GM10248 (cell line): ENCODE measurements at regions not wholly inside any gene's neighbourhood (a gene's known extent, or its start where the extent isn't known, plus 50 kb on each side); places are given as distances from the start of the nearest gene placed in this dataset.

Experiments
- CTCF ChIA-PET: fragments of 300-600 bp; sonication (Branson Sonifier 250); formaldehyde crosslinking; extraction: SDS; loops from one replicate; lab custom pipeline; 2021; ENCODE audit warnings: antibody characterized with exemption; lab: Yijun Ruan, JAX
- POLR2A ChIA-PET: fragments of 350-650 bp; sonication (Branson Sonifier 250); formaldehyde crosslinking; extraction: SDS; loops from one replicate; lab custom pipeline; 2020; ENCODE audit warnings: antibody characterized with exemption; lab: Yijun Ruan, JAX
- DNase-seq: peaks from one replicate; pipeline ENCODE4 v3.0.0; 2012; ENCODE audit errors: extremely low spot score
- TF ChIP-seq, protein P1 (sequence below): IDR thresholded peaks from 2 replicates; pipeline ENCODE4 v1.5.1; 2012; ENCODE audit warnings: mild to moderate bottlenecking, low read depth; ENCODE audit errors: extremely low read depth, missing control alignments, control extremely low read depth

DNA sequence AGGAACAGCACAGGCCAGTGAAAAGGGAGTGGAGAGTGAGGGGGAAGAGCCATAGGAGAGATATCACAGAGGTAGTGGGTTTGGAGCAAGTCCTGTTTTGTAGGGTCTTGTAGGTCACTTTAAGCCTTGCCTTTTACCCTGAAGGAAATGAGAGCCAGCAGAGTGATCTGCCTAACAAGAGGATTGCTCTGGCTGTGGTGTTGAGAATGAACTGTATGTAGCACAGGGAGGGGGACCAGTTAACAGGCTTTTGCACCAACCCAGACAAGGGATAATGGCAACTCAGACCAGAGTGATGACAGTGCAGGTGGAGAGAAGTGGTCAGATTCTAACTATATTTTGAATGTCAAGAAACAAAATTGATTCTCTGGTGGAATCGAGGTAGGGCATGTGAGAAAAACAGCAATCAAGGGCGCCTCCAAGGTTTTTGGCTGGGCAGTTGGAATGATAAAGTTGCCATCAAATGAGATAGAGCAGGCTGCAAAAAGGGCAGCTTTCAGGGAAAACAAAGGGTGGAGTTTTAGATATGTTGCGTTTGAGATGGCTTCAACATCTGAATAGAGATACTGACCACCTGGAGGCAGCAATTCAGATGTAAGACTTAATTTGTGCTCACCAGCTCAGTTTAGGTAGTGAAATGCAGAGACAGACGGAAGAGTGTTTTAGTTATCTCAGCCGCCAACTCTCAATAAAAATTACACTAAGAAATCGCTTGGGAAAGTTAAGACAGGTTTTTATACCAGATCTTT lies 134.4 kb upstream of the BTBD3 start:
- no peak for DNase-seq
- TF ChIP-seq, protein P1, sequence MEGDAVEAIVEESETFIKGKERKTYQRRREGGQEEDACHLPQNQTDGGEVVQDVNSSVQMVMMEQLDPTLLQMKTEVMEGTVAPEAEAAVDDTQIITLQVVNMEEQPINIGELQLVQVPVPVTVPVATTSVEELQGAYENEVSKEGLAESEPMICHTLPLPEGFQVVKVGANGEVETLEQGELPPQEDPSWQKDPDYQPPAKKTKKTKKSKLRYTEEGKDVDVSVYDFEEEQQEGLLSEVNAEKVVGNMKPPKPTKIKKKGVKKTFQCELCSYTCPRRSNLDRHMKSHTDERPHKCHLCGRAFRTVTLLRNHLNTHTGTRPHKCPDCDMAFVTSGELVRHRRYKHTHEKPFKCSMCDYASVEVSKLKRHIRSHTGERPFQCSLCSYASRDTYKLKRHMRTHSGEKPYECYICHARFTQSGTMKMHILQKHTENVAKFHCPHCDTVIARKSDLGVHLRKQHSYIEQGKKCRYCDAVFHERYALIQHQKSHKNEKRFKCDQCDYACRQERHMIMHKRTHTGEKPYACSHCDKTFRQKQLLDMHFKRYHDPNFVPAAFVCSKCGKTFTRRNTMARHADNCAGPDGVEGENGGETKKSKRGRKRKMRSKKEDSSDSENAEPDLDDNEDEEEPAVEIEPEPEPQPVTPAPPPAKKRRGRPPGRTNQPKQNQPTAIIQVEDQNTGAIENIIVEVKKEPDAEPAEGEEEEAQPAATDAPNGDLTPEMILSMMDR = no peak
- POLR2A ChIA-PET = no interaction called here
- CTCF ChIA-PET = interaction anchor here (2.1 kb wide), 1 partner anchor 16 kb away, joined by 5 read pairs; no protein-coding TSS in a partner anchor

- POLR2A ChIA-PET = no interaction called here
- TF ChIP-seq, protein P1 = no peak
- no peak for DNase-seq
- CTCF ChIA-PET = no interaction called here
Measured at GRCh38 chr20:11785885-11786507, 131.7 kb upstream of the BTBD3 start.

DNA sequence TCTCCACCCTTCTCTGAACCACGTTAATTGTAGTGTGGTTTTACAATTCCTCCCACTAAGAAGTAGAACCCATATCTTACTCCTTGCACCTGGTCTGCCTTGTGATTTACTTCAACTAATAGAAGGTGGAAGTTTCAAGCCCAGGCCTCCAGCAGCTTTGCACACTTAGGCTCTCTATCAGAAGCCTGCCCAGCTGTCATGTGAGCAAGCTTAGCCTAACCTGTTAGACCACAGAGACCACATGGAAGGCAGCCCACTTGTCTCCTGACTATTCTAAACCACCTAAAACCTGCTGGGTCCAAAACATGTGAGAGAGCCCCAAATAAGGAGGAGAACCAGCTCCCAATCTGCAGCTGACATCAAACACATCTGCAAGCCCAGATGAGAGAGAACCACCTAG lies 127.6 kb upstream of the BTBD3 start:
- TF ChIP-seq, protein P1 = no peak
- POLR2A ChIA-PET = no interaction called here
- DNase-seq = no peak
- CTCF ChIA-PET = interaction anchor here (2.2 kb wide), 1 partner anchor 9 kb away, joined by 5 read pairs; no protein-coding TSS in a partner anchor

- ChIA-PET POLR2A (no interaction called here), CTCF (interaction anchor here (2.2 kb wide), 1 partner anchor 8 kb away, joined by 5 read pairs; no protein-coding TSS in a partner anchor)
- TF ChIP-seq, protein P1 = no peak
- DNase-seq = no peak
Measured at GRCh38 chr20:11791316-11791715, 126.4 kb upstream of the BTBD3 start.

GRCh38 chr20:11791835-11792567 lies 125.7 kb upstream of the BTBD3 start:
- DNase-seq = no peak
- TF ChIP-seq, protein P1 = no peak
- ChIA-PET POLR2A (no interaction called here), CTCF (no interaction called here)

DNA sequence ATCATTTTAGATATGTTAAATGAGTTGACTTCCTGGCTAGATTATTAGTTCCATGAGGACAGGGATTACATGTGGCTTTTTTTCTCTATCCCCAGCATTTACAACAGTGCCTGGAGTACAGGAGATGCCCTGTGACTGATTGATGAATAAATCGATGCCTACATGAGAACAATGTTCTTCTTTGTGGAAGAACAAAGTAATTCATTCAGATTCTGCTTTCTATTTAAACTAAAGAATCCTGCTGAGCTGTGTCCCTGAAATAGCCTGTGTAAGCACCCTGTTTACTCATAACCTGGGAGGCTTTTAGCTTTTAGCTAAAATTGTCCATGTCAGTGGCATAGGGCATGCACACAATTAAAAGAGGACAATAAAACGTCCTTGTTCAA lies 125.1 kb upstream of the BTBD3 start:
- no peak for DNase-seq
- POLR2A ChIA-PET = no interaction called here
- TF ChIP-seq, protein P1 = no peak
- CTCF ChIA-PET = no interaction called here
